HFFc6 (cell line): ENCODE measurements at regions not wholly inside any gene's neighbourhood (a gene's known extent, or its start where the extent isn't known, plus 50 kb on each side); places are given as distances from the start of the nearest gene placed in this dataset.

Experiments used
- DNase-seq: peaks from one replicate; pipeline ENCODE4 v3.0.0-alpha.2; 2018
- H3K27ac Mint-ChIP-seq: 2 replicates; pipeline ENCODE4 v1.8.0; 2020; ENCODE audit warnings: mild to moderate bottlenecking, mixed read lengths
- H3K27me3 Mint-ChIP-seq: 2 replicates; pipeline ENCODE4 v1.8.0; 2021; ENCODE audit warnings: mild to moderate bottlenecking, moderate library complexity, mixed read lengths; ENCODE audit not compliant: insufficient read depth
- H3K36me3 Mint-ChIP-seq: 2 replicates; pipeline ENCODE4 v1.8.0; 2021; ENCODE audit warnings: low read depth, mixed read lengths
- H3K4me1 Mint-ChIP-seq: 2 replicates; pipeline ENCODE4 v1.8.0; 2020; ENCODE audit warnings: low read depth, mixed read lengths
- H3K4me3 Mint-ChIP-seq: 2 replicates; pipeline ENCODE4 v1.8.0; 2020; ENCODE audit warnings: mild to moderate bottlenecking, moderate library complexity, mixed read lengths
- H3K9me3 Mint-ChIP-seq: 2 replicates; pipeline ENCODE4 v1.8.0; 2020; ENCODE audit warnings: mild to moderate bottlenecking, mixed read lengths
- CTCF ChIP-seq: fragments of 200-600 bp; sonication (generic); IDR thresholded peaks from 2 replicates; pipeline ENCODE4 v1.5.0; 2021; ENCODE audit warnings: antibody characterized with exemption, mild to moderate bottlenecking

DNA sequence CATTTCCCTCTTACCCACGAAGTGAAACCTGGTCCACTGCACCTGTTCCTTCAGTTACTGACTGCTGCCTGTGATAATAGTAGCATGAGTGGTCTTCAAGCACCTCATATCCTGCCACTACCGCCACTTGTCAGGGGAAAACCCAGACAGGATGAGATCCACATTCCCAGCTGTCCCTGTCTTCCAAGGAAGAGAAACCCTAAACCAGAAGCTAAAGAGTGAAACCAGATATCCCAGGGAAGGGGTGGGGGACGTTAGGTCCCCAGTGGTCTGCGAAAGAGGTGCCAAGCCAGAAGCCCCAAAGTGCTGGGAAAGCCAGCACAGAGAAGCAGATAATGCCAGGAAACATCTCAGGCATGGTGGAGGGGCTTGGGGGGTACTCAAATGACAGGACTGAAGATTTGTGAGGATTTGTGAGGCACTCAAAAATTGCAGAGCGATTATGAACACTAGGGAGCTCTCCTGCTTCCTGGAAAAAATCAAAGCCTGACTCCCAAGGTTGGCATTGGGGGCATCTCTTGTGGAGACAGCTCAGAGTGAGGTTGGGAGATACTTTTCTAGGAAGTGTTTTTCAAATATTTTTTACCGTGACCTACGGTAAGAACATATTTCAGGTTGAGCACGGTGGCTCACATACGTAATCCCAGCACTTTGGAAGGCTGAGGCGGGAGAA is 77.9 kb downstream of the TMEM30B start:
- no peak for TF ChIP-seq CTCF
- Mint-ChIP-seq H3K4me3 (no peak overlapping the region; the same call in 1 of the 2 replicates), H3K9me3 (no peaks in the 10 kb centered on the region), H3K27me3 (peaks cover 10% of the 10 kb centered on the region), H3K27ac (no peak overlapping the region), H3K4me1 (no peaks in the 10 kb centered on the region; the same call in 1 of the 2 replicates), H3K36me3 (no peaks in the 10 kb centered on the region)
- no peak for DNase-seq

DNA sequence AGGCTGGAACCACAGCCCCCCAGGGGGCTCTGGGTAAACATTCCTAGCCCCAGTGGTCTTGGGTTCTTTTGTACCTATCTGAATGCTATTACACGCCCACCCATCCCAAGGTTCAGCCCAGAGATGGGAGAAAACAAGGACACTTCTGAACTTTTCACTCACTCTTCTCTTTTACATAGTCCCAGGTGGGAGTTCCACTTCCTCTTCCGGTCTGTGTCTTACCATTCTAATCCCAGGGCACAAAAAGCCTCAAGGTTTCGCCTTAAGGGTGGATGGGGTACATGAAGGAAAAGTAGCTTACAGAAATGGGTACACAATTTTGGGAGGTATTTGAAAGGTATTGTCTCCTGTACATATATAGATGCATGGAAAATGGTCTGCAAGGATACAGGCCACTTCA is 79.0 kb downstream of the TMEM30B start:
- no peaks in the 10 kb centered on the region for H3K9me3 Mint-ChIP-seq
- peaks cover 10% of the 10 kb centered on the region for H3K27me3 Mint-ChIP-seq
- H3K4me3 Mint-ChIP-seq, result no peak overlapping the region
- no peaks in the 10 kb centered on the region; the same call in 1 of the 2 replicates for H3K4me1 Mint-ChIP-seq
- H3K36me3 Mint-ChIP-seq, result no peaks in the 10 kb centered on the region
- DNase-seq, result no peak
- TF ChIP-seq CTCF, result no peak
- H3K27ac Mint-ChIP-seq, result no peak overlapping the region

DNA sequence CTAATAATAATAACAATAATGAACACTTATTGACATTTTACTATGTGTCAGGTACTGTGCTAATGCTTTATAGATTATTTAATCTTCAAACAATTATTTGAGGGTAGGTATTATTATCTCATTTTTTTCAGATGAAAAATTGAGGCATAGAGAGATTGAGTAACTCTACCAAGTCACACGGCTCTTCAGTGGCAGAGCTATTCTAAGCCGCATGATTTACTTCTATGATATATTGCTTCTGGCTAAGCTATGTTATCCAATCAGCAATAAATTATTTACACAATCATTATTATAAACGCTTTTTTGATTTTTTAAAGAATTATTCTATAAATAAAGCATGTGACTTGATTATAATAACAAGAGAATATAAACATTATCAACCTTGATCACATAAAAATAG is 80.0 kb downstream of the TMEM30B start:
- Mint-ChIP-seq H3K9me3 (no peaks in the 10 kb centered on the region), H3K27ac (no peak overlapping the region), H3K27me3 (peaks cover 10% of the 10 kb centered on the region), H3K4me3 (no peak overlapping the region), H3K36me3 (no peaks in the 10 kb centered on the region), H3K4me1 (no peaks in the 10 kb centered on the region; the same call in 1 of the 2 replicates)
- no peak for TF ChIP-seq CTCF
- DNase-seq, result no peak

GRCh38 chr14:61197416-61197815 is 83.7 kb downstream of the TMEM30B start:
- no peak overlapping the region for H3K4me3 Mint-ChIP-seq
- no peak for TF ChIP-seq CTCF
- no peak overlapping the region for H3K27ac Mint-ChIP-seq
- no peaks in the 10 kb centered on the region for H3K9me3 Mint-ChIP-seq
- peaks cover 13% of the 10 kb centered on the region for H3K4me1 Mint-ChIP-seq
- DNase-seq, result no peak
- peaks cover 4% of the 10 kb centered on the region; the same call in 1 of the 2 replicates for H3K27me3 Mint-ChIP-seq
- no peaks in the 10 kb centered on the region for H3K36me3 Mint-ChIP-seq

- H3K4me1 Mint-ChIP-seq, result peaks cover 17% of the 10 kb centered on the region
These were observed 84.3 kb downstream of the TMEM30B start for GRCh38 chr14:61196792-61197191.

More at GRCh38 chr14:61196792-61197191, 84.3 kb downstream of the TMEM30B start:
- Mint-ChIP-seq H3K27ac (no peak overlapping the region), H3K27me3 (peaks cover 4% of the 10 kb centered on the region; the same call in 1 of the 2 replicates), H3K9me3 (no peaks in the 10 kb centered on the region), H3K4me3 (no peak overlapping the region), H3K36me3 (no peaks in the 10 kb centered on the region)
- no peak for DNase-seq
- peak; percentile 30 for TF ChIP-seq CTCF
